Glutamatergic neuron (in vitro differentiated cells): ENCODE measurements at regions not wholly inside any gene's neighbourhood (a gene's known extent, or its start where the extent isn't known, plus 50 kb on each side); places are given as distances from the start of the nearest gene placed in this dataset.

Source experiments
- DNase-seq: peaks from one replicate; pipeline ENCODE4 v3.0.0; 2022
- H3K27ac Mint-ChIP-seq: one replicate; pipeline ENCODE4 v1.8.0; 2020; ENCODE audit warnings: mild to moderate bottlenecking, mixed read lengths, inconsistent platforms; ENCODE audit not compliant: unreplicated experiment
- H3K27me3 Mint-ChIP-seq: one replicate; pipeline ENCODE4 v1.8.0; 2020; ENCODE audit warnings: mild to moderate bottlenecking, moderate library complexity, mixed read lengths, inconsistent platforms; ENCODE audit not compliant: unreplicated experiment
- H3K36me3 Mint-ChIP-seq: one replicate; pipeline ENCODE4 v1.8.0; 2020; ENCODE audit warnings: mild to moderate bottlenecking, mixed read lengths, inconsistent platforms; ENCODE audit not compliant: unreplicated experiment
- H3K4me1 Mint-ChIP-seq: one replicate; pipeline ENCODE4 v1.8.0; 2020; ENCODE audit warnings: mild to moderate bottlenecking, low read depth, mixed read lengths, inconsistent platforms; ENCODE audit not compliant: unreplicated experiment
- H3K4me3 Mint-ChIP-seq: one replicate; pipeline ENCODE4 v1.8.0; 2020; ENCODE audit warnings: mild to moderate bottlenecking, mixed read lengths, inconsistent platforms; ENCODE audit not compliant: unreplicated experiment
- H3K9me3 Mint-ChIP-seq: one replicate; pipeline ENCODE4 v1.8.0; 2020; ENCODE audit warnings: mild to moderate bottlenecking, moderate library complexity, mixed read lengths, inconsistent platforms; ENCODE audit not compliant: unreplicated experiment
- TF ChIP-seq, protein P1 (sequence below): fragments of 200-600 bp; sonication (generic); IDR thresholded peaks from one replicate; pipeline ENCODE4 v1.5.0; 2021; ENCODE audit not compliant: partially characterized antibody, unreplicated experiment

DNA sequence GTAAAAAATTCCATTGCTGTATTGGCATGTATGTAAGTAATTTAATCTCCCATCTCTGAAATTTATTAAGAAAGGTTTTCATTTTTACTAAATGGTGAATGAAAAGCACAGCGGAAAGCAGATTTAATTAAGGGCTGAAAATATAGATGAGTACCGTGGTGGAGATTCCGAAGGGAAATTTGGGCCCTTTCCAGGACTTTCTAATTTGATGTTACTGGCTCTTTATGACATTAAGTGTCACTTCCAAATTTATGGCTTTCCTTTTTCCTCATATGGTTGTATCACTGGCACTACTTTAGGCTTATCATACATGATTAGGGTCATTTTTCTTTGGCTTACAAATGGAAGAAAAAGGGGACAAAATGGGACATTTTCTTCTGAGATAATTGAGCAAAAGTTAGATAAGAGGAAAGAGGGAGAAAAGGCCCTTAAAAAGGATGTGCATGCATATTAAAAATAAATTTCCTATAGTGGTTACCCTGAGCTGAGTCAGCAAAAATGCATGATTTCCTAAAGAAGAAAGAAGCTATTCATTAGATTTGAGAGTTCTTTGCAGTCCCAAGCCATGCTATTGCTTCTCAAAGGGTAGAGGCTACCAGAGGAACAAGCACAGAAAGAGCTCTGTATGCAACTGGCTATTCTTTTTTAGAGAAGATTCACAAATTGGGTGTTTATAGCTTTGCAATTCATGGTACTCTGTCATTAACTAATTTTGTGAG, 74.9 kb upstream of the CNIH3 start:
- H3K4me1 Mint-ChIP-seq, result no peaks in the 10 kb centered on the region
- H3K9me3 Mint-ChIP-seq, result no peaks in the 10 kb centered on the region
- H3K36me3 Mint-ChIP-seq, result no peaks in the 10 kb centered on the region
- peaks cover 4% of the 10 kb centered on the region for H3K27me3 Mint-ChIP-seq
- H3K27ac Mint-ChIP-seq, result no peak overlapping the region
- TF ChIP-seq, protein P1, sequence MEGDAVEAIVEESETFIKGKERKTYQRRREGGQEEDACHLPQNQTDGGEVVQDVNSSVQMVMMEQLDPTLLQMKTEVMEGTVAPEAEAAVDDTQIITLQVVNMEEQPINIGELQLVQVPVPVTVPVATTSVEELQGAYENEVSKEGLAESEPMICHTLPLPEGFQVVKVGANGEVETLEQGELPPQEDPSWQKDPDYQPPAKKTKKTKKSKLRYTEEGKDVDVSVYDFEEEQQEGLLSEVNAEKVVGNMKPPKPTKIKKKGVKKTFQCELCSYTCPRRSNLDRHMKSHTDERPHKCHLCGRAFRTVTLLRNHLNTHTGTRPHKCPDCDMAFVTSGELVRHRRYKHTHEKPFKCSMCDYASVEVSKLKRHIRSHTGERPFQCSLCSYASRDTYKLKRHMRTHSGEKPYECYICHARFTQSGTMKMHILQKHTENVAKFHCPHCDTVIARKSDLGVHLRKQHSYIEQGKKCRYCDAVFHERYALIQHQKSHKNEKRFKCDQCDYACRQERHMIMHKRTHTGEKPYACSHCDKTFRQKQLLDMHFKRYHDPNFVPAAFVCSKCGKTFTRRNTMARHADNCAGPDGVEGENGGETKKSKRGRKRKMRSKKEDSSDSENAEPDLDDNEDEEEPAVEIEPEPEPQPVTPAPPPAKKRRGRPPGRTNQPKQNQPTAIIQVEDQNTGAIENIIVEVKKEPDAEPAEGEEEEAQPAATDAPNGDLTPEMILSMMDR, result no peak
- no peak overlapping the region for H3K4me3 Mint-ChIP-seq
- no peak for DNase-seq

DNA sequence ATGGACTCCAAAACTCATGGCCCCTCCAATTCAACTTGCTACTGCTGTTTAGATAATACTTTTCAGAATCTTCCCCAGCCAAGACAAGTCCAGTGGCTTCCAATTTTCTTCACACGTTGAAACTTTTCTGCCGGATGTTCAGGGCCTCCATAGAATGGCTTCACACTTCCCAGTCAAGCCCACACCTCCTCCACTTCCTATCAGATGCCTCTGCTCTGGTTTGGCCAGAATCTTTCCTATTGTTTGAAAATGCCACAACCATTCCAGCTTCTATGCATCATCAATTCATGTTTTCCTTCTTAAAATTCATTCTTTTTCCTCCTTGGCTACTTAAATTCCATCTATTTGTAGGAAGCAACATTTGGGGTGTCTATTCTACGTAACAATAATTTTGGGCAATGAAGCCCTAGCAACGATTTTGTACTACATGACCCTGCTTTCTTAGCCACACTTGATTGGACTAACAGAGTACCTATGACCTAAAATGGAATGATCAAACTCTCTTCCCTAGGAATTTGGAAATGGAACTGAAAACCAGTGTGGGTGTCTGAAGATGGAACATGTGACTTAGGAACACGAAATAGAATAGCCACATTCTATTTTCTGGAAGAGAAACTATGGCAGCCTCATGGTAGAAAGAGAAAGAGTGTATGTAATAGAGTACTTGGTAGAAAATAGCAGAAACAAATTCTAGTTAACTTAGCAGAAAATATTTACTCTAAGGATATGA, 74.1 kb upstream of the CNIH3 start:
- Mint-ChIP-seq H3K36me3 (no peaks in the 10 kb centered on the region), H3K9me3 (no peaks in the 10 kb centered on the region), H3K27ac (no peak overlapping the region), H3K4me1 (no peaks in the 10 kb centered on the region), H3K27me3 (peaks cover 5% of the 10 kb centered on the region), H3K4me3 (no peak overlapping the region)
- DNase-seq, result no peak
- TF ChIP-seq, protein P1, result no peak

DNA sequence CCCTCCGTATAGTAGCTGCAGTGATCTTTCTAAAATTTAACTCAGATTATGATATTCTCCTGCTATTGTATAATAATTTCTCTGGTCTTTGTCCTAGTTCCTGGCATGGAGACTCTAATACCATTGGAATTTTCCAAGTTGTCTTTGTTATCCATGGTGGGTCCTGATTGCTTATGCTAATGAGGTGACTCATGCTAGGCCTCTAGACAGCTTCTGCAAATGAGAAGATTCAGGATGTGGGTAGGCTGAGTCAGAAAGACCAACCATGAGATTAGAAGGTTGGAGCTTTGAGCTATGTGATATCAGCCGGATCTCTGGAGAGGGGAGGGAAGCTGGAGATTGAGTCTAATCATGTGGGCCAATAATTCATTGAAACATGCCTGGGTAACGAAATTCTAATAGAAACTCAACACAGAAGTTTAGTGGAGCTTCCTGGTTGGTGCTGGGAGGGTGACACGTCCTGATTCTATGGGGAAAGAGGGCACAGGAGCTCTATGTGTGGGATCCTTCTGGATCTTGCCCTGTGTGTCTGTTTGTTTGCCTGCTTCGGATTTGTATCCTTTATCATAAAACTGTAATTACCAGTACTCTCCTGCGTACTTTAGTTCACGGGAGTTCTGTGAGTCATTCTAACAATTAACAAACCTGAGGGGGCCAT, 73.2 kb upstream of the CNIH3 start:
- no peaks in the 10 kb centered on the region for H3K36me3 Mint-ChIP-seq
- no peak for DNase-seq
- TF ChIP-seq, protein P1, result no peak
- no peaks in the 10 kb centered on the region for H3K9me3 Mint-ChIP-seq
- H3K4me3 Mint-ChIP-seq, result no peak overlapping the region
- H3K4me1 Mint-ChIP-seq, result no peaks in the 10 kb centered on the region
- H3K27me3 Mint-ChIP-seq, result peaks cover 5% of the 10 kb centered on the region
- no peak overlapping the region for H3K27ac Mint-ChIP-seq

DNA sequence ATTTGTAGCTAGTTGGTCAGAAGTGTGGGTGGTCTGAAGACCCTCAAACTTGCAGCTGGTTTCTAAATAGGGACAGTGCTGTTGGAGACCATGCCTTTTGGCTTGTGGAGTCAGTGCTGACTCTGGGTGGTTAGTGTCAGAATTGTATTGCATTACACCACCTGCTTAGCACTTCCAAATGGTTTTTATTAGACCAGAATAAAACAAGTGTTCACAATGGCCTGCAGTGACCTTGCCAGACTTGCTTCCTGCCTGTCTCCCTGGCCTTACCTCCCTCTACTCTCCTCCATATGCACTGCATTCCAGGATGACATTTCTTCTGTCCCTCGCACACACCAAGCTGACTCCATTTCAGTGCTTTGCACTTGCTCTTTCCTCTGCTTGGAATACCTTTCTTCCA, 72.7 kb upstream of the CNIH3 start:
- Mint-ChIP-seq H3K4me3 (no peak overlapping the region), H3K9me3 (no peaks in the 10 kb centered on the region), H3K27me3 (peaks cover 5% of the 10 kb centered on the region), H3K27ac (no peak overlapping the region), H3K36me3 (no peaks in the 10 kb centered on the region), H3K4me1 (no peaks in the 10 kb centered on the region)
- TF ChIP-seq, protein P1, result no peak
- no peak for DNase-seq
